IPS-18a (cell line): ENCODE measurements at regions not wholly inside any gene's neighbourhood (a gene's known extent, or its start where the extent isn't known, plus 50 kb on each side); places are given as distances from the start of the nearest gene placed in this dataset.
"Not testable (repeated sequence)": the region's sequence is repeated elsewhere in the genome, so short reads cannot be mapped to it uniquely, and the experiment has no call there.

Experiments
- H3K27ac ChIP-seq: one replicate; pipeline ENCODE4 v1.5.1; 2013; ENCODE audit warnings: low read length
- H3K27me3 ChIP-seq: one replicate; pipeline ENCODE4 v1.6.1; 2013; ENCODE audit warnings: mild to moderate bottlenecking, low read length; ENCODE audit not compliant: control insufficient read depth, insufficient read depth
- H3K36me3 ChIP-seq: one replicate; pipeline ENCODE4 v1.6.1; 2013; ENCODE audit warnings: low read depth, low read length; ENCODE audit not compliant: control insufficient read depth
- H3K4me1 ChIP-seq: one replicate; pipeline ENCODE4 v1.6.1; 2013; ENCODE audit warnings: low read depth, low read length; ENCODE audit not compliant: control insufficient read depth
- H3K4me3 ChIP-seq: one replicate; pipeline ENCODE4 v1.5.1; 2013; ENCODE audit warnings: low read length
- H3K9ac ChIP-seq: one replicate; pipeline ENCODE4 v1.6.1; 2013; ENCODE audit warnings: mild to moderate bottlenecking, low read length, moderate library complexity
- H3K9me3 ChIP-seq: one replicate; pipeline ENCODE4 v1.6.1; 2013; ENCODE audit warnings: low read depth, low read length; ENCODE audit not compliant: control insufficient read depth

DNA sequence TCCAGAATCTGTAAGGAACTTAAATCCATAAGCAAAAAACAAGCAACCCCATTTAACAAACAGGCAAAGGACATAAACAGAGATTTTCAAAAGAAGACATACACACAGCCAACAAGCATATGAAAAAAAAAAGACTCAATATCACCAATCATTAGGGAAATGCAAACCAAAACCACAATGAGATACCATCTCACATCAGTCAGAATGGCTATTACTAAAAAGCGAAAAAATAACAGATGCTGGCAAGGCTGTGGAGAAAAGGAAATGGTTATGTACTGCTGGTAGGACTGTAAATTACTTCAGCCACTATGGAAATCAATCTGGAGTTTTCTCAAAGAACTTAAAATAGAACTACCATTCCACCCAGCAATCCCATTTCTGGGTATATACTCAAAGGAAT, 156.8 kb upstream of the RADX start:
- Histone ChIP-seq H3K9ac (no peak overlapping the region), H3K4me1 (no peaks in the 10 kb centered on the region), H3K27me3 (no peaks in the 10 kb centered on the region), H3K27ac (no peak overlapping the region), H3K4me3 (no peak overlapping the region), H3K36me3 (no peaks in the 10 kb centered on the region), H3K9me3 (no peaks in the 10 kb centered on the region)

DNA sequence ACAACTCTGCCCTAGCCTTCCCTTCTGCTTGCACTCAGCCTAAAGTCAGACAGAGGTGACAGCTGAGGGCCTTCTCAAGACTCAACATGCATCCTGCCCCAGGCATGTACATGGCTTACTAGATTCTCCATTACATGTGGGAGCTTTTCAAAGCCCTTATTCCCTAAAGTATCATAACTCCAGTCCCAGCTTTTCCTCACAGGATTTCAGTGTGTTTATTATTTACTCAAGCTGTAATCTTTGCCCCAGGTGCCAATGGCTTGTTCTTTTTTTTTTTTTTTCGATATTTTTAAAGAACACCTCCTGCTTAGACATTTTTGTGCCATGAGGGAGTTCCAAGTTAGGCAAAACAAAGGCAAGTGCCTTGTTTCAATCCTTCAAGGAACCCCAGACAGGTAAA, 154.0 kb upstream of the RADX start:
- Histone ChIP-seq H3K27me3 (no peaks in the 10 kb centered on the region), H3K4me1 (no peaks in the 10 kb centered on the region), H3K4me3 (no peak overlapping the region), H3K9me3 (no peaks in the 10 kb centered on the region), H3K9ac (no peak overlapping the region), H3K27ac (no peak overlapping the region), H3K36me3 (no peaks in the 10 kb centered on the region)

DNA sequence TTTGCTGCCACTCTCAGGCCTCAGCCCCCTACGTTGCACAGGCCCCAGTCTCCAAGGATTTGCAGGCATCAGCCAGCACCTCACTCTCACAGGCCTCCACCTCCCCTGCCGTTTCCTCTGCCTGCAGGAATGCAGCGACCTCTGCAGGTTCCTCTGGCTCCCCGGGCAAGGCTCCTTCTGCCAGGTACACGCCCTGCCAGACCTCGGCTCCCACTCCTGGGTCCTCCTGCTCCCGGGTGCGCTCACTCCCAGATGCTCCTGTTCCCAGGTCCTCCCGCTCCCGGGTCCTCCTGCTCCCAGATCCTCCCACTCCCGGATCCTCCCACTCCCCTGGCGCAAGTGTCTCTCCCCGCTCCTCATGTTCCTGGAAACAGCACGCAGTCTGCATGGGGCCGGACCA, 144.4 kb upstream of the RADX start:
- Histone ChIP-seq H3K36me3 (no peaks in the 10 kb centered on the region), H3K9ac (no peak overlapping the region), H3K4me3 (no peak overlapping the region), H3K4me1 (no peaks in the 10 kb centered on the region), H3K27ac (no peak overlapping the region), H3K9me3 (no peaks in the 10 kb centered on the region), H3K27me3 (no peaks in the 10 kb centered on the region)

DNA sequence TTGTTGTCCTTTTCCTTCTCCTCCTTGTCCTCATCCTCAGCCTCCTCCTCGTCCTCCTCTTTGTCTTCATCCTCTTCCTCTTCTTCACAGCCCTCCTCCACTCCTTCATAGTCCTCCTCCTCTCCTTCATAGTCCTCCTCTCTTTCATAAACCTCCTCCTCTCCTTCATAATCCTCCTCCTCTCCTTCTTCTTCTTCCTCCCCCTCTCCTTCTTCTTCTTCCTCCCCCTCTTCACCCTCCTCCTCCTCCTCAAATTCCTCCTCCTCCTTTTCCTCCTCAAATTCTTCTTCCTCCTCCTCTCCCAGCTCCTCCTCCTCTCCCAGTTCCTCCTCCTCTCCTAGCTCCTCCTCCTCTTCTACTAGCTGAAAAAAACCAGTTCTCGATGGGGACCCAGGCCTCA, 143.8 kb upstream of the RADX start:
- H3K9ac ChIP-seq, result no peak overlapping the region
- H3K9me3 ChIP-seq, result no peaks in the 10 kb centered on the region
- no peak overlapping the region for H3K4me3 ChIP-seq
- no peaks in the 10 kb centered on the region for H3K36me3 ChIP-seq
- H3K4me1 ChIP-seq, result no peaks in the 10 kb centered on the region
- no peaks in the 10 kb centered on the region for H3K27me3 ChIP-seq
- H3K27ac ChIP-seq, result no peak overlapping the region

DNA sequence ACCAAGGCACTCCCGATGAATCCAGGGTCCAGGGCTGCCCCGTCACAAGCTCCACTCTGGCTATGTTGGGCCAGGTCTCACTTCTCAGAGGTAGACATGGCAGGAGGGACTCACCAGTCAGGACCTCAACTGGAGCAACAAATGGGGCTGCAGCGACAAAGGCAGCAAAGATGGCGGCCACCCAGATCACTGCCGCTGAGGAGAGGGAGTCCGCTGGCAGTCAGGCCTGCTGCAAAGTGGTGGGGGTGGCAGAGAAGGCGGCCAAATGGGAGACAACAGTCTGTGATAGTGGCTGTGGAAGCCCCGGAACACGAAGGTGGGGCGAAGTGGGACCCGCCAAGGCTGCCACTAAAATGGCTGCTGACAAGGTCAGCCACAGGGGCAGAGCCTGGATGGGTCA, 143.3 kb upstream of the RADX start:
- no peaks in the 10 kb centered on the region for H3K27me3 ChIP-seq
- no peak overlapping the region for H3K4me3 ChIP-seq
- H3K36me3 ChIP-seq, result no peaks in the 10 kb centered on the region
- H3K27ac ChIP-seq, result no peak overlapping the region
- no peaks in the 10 kb centered on the region for H3K4me1 ChIP-seq
- no peaks in the 10 kb centered on the region for H3K9me3 ChIP-seq
- H3K9ac ChIP-seq, result no peak overlapping the region

DNA sequence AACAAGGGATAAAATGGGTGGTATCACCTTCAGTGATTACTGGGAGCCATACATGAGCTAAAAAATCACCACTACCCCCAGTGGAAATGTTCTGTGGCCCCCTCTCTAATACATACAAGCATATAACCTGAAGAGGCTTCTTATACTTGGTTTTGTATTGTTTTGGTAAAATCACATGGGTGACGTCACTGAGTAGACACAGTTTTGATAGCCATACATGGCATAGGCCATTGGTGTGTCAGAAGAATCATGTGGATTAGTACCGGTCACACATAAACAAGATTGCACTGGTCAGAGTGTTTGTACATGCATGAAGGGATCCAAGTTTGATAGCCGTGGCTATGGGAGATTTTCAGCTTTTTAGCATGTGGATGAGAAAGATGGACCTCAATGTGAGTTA, 131.9 kb upstream of the RADX start:
- no peaks in the 10 kb centered on the region for H3K9me3 ChIP-seq
- no peaks in the 10 kb centered on the region for H3K36me3 ChIP-seq
- no peak overlapping the region for H3K27ac ChIP-seq
- H3K4me1 ChIP-seq, result no peaks in the 10 kb centered on the region
- H3K9ac ChIP-seq, result no peak overlapping the region
- H3K27me3 ChIP-seq, result no peaks in the 10 kb centered on the region
- no peak overlapping the region for H3K4me3 ChIP-seq

DNA sequence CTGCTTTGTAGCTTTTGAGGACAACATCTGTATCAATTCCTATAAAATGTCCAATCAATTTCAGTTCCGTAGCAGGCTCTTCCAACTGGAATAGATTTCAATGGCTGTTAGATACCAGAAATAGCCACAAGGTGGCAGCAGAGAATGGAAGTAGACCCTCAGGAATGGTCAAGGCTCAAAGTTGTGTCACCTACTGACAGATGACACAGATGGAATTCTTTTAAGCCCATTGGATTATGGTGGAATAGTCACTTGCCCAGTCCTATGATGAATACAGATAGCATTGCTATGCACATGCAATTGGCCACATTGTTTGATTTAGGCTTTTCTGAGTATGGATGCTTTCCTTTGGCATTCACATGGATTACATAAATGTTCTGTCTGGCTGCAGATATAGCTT, 130.4 kb upstream of the RADX start:
- Histone ChIP-seq H3K27me3 (no peaks in the 10 kb centered on the region), H3K9me3 (no peaks in the 10 kb centered on the region), H3K36me3 (no peaks in the 10 kb centered on the region), H3K4me3 (no peak overlapping the region), H3K27ac (no peak overlapping the region), H3K9ac (no peak overlapping the region), H3K4me1 (no peaks in the 10 kb centered on the region)

DNA sequence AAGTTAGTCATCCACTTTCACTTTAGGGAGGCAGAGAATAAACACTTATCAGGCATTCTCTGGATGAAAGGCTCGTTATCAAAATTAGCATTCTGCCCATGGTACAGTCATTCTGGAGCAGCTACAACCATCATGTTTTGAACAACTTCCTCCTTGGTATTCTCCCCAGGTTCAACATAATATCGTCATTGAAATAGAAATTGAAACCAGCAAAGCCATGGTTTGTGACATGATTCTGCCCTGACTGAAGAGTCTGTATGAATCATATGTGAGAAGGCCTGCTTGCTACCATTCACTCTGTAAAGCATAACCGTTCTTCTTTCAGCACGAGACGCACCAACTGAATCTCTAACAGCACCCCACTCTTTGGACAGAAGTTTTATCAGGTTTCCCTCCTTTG, 127.5 kb upstream of the RADX start:
- Histone ChIP-seq H3K27me3 (no peaks in the 10 kb centered on the region), H3K9ac (no peak overlapping the region), H3K27ac (no peak overlapping the region), H3K9me3 (no peaks in the 10 kb centered on the region), H3K4me3 (no peak overlapping the region), H3K4me1 (no peaks in the 10 kb centered on the region), H3K36me3 (no peaks in the 10 kb centered on the region)

DNA sequence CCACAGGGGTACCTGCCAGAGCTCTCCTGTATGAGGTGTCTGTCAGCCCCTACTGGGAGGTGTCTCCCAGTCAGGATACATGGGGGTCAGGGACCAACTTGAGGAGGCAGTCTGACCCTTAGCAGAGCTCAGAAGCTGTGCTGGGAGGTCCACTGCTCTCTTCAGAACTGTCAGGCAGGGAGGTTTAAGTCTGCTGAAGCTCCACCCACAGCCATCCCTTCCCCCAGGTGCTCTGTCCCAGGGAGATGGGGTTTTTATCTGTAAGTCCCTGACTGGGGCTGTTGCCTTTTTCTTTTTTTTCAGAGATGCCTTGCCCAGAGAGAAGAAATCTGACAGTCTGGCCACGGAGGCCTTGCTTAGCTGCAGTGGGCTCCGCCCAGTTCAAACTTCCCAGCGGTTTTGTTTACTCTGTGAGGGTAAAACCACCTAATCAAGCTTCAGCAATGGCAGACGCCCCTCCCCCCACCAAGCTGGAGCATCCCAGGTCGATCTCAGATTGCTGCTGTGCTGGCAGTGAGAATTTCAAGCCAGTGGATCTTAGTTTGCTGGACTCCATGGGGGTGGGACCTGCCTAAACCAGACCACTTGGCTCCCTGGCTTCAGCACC, 118.5 kb upstream of the RADX start:
- H3K27ac ChIP-seq, result peak overlapping the region; percentile 37

DNA sequence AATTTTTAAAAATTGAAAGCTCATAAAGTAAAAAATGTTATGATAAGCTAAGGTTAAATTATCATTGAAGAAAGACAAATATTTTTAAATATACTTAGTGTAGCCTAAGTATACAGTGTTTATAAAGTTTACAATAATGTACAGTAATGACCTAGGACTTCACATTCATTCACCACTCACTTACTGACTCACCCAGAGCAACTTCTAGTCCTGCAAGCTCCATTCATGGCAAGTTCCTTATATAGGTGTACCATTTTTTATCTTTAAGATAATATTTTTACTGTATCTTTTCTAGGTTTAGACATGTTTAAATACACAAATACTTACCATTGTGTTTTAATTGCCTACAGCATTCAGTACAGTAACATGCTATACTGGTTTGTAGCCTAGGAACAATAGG, 112.3 kb upstream of the RADX start:
- Histone ChIP-seq H3K27ac (no peak overlapping the region), H3K9ac (no peak overlapping the region), H3K4me3 (no peak overlapping the region), H3K4me1 (peaks cover 12% of the 10 kb centered on the region), H3K27me3 (no peaks in the 10 kb centered on the region), H3K9me3 (no peaks in the 10 kb centered on the region), H3K36me3 (no peaks in the 10 kb centered on the region)

More for the DNA sequence above, 118.5 kb upstream of the RADX start:
- H3K4me1 ChIP-seq, H3K9me3 ChIP-seq, H3K36me3 ChIP-seq, H3K9ac ChIP-seq, H3K27me3 ChIP-seq: not testable (repeated sequence)
- peak overlapping the region; percentile 52 for H3K4me3 ChIP-seq

DNA sequence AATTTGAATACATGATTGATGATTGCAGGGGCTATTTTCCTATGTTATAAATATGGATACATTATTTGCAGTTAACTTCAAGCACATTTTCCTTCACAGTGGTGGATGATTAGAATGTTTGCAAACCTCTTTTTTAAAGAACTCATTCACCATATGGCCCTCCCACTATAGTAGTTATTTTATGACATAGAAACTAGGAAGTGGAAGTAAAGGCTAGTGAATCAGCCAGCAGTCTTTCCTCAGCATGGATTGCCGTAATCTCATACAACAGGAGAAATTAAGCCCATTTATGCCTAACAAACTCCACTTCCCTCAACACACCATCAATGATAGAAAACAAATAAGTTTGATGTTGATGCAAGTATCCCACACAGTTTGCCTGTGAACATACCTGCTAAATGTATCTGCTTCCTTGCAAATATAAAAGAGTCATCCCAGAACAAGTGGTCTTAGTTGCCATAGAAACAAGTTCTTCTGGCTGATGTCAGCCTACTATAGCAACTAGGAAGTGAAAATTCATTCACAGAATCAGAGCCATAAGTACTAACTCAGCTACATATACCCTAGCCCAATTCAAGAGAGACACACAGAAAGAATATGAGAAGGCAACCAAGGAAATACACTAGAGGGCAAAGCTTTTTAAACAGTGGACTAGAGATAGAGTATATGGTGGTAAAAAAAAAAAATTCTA, 100.9 kb upstream of the RADX start:
- Histone ChIP-seq H3K9ac (no peak overlapping the region), H3K9me3 (no peaks in the 10 kb centered on the region), H3K27me3 (no peaks in the 10 kb centered on the region), H3K36me3 (no peaks in the 10 kb centered on the region), H3K27ac (no peak overlapping the region), H3K4me3 (no peak overlapping the region), H3K4me1 (no peaks in the 10 kb centered on the region)
